Keratinocyte (primary cell): ENCODE measurements at regions not wholly inside any gene's neighbourhood (a gene's known extent, or its start where the extent isn't known, plus 50 kb on each side); places are given as distances from the start of the nearest gene placed in this dataset.

ENCODE experiments used
- DNase-seq: peaks from one replicate; pipeline ENCODE4 v3.0.0-alpha.2; 2011; ENCODE audit warnings: low read depth, missing footprints, low spot score
- FAIRE-seq: peaks from 2 replicates; lab custom pipeline; 2011; peaks lifted over from hg19 to GRCh38; lab: Jason Lieb, UNC
- H2AFZ ChIP-seq: 2 replicates; pipeline ENCODE4 v1.6.0; 2012; ENCODE audit warnings: low read length, control low read depth, inconsistent platforms; ENCODE audit not compliant: control insufficient read depth
- H3K27ac ChIP-seq: 2 replicates; pipeline ENCODE4 v1.5.1; 2011; ENCODE audit warnings: low read length; ENCODE audit not compliant: control insufficient read depth, insufficient read depth
- H3K27me3 ChIP-seq: 3 replicates; pipeline ENCODE4 v1.6.0; 2011; ENCODE audit warnings: low read length; ENCODE audit not compliant: control insufficient read depth, insufficient read depth; ENCODE audit errors: extremely low read depth
- H3K36me3 ChIP-seq, 2 experiments: 2 replicates in 1 of 2; 3 replicates in 1 of 2; pipeline ENCODE4 v1.5.1; 2011; ENCODE audit warnings: low read length in 2 of 2, mild to moderate bottlenecking in 1 of 2; ENCODE audit not compliant: control insufficient read depth in 2 of 2, insufficient read depth in 2 of 2; ENCODE audit errors: extremely low read depth in 1 of 2
- H3K4me1 ChIP-seq: 3 replicates; pipeline ENCODE4 v1.5.1; 2011; ENCODE audit warnings: low read length; ENCODE audit not compliant: control insufficient read depth, insufficient read depth; ENCODE audit errors: extremely low read depth
- H3K4me2 ChIP-seq: 3 replicates; pipeline ENCODE4 v1.6.0; 2011; ENCODE audit warnings: low read depth, low read length; ENCODE audit not compliant: control insufficient read depth, insufficient read depth; ENCODE audit errors: extremely low read depth
- H3K4me3 ChIP-seq, 3 experiments: fragments of 200-600 bp in 1 of 3; sonication (generic) in 1 of 3; 2 replicates in 2 of 3; 3 replicates in 1 of 3; pipeline ENCODE4 v1.5.1; 2011 to 2016; ENCODE audit warnings: low read length in 3 of 3, mild to moderate bottlenecking in 3 of 3, control low read depth in 2 of 3, inconsistent platforms in 1 of 3, low read depth in 1 of 3, mixed read lengths in 1 of 3, mixed run types in 1 of 3, moderate library complexity in 1 of 3; ENCODE audit not compliant: control insufficient read depth in 2 of 3, insufficient read depth in 2 of 3; ENCODE audit errors: extremely low read depth in 1 of 3
- H3K79me2 ChIP-seq: 2 replicates; pipeline ENCODE4 v1.6.0; 2012; ENCODE audit warnings: low read length; ENCODE audit not compliant: control insufficient read depth, insufficient read depth
- H3K9ac ChIP-seq: 3 replicates; pipeline ENCODE4 v1.6.0; 2011; ENCODE audit warnings: low read length; ENCODE audit not compliant: control insufficient read depth, insufficient read depth; ENCODE audit errors: extremely low read depth
- H3K9me1 ChIP-seq: 3 replicates; pipeline ENCODE4 v1.6.0; 2011; ENCODE audit warnings: low read length; ENCODE audit not compliant: control insufficient read depth, insufficient read depth; ENCODE audit errors: extremely low read depth
- H3K9me3 ChIP-seq: 2 replicates; pipeline ENCODE4 v1.5.1; 2012; ENCODE audit warnings: low read depth, low read length; ENCODE audit not compliant: control insufficient read depth
- H4K20me1 ChIP-seq: 3 replicates; pipeline ENCODE4 v1.6.0; 2011; ENCODE audit warnings: low read length; ENCODE audit not compliant: control insufficient read depth, insufficient read depth; ENCODE audit errors: extremely low read depth
- CTCF ChIP-seq, 3 experiments: IDR thresholded peaks in 1 of 3; conservative IDR thresholded peaks in 1 of 3; optimal IDR thresholded peaks in 1 of 3; 2 replicates in 2 of 3; 3 replicates in 1 of 3; pipeline versions ENCODE3 to v1.5.1; 2011; ENCODE audit warnings: low read length in 3 of 3, mild to moderate bottlenecking in 3 of 3, moderate library complexity in 2 of 3, control low read depth in 1 of 3, inconsistent platforms in 1 of 3; ENCODE audit not compliant: insufficient read depth in 2 of 3; ENCODE audit errors: extremely low read depth in 1 of 3
- EZH2 ChIP-seq: IDR thresholded peaks from one replicate; pipeline ENCODE4 v1.6.1; 2012; ENCODE audit warnings: inconsistent platforms, mild to moderate bottlenecking, low read length, moderate library complexity
- dilution Hi-C: fragments of 300-500 bp; cut with MboI; formaldehyde crosslinking; loops from one replicate; pipeline ENCODE4 v1.7.0; 2020; ENCODE audit warnings: low sequenced_read_pairs; ENCODE audit not compliant: extremely low pct_ligation_motif_present

GRCh38 chr5:28275931-28276330 lies 1237.5 kb upstream of the CDH9 start:
- Histone ChIP-seq H4K20me1 (no peaks in the 10 kb centered on the region), H3K4me1 (no peaks in the 10 kb centered on the region), H3K4me2 (no peak overlapping the region), H2AFZ (no peak overlapping the region), H3K9me1 (no peaks in the 10 kb centered on the region), H3K27me3 (no peaks in the 10 kb centered on the region), H3K36me3 (no peaks in the 10 kb centered on the region), H3K79me2 (no peaks in the 10 kb centered on the region), H3K4me3 (no peak overlapping the region), H3K9me3 (no peaks in the 10 kb centered on the region), H3K9ac (no peak overlapping the region), H3K27ac (no peak overlapping the region)
- FAIRE-seq, result no peak
- dilution Hi-C loops, result no loop called here
- DNase-seq, result no peak
- no peak for TF ChIP-seq EZH2
- TF ChIP-seq CTCF (optimal IDR thresholded peaks at IDR 0.05 in 1 of 3, IDR thresholded peaks at IDR 0.05 in 1 of 3, conservative IDR thresholded peaks at IDR 0.05 in 1 of 3; ENCODE audit: extremely low read depth in 1 of 3, insufficient read depth in 2 of 3, low read length in 3 of 3), result no peak

- Histone ChIP-seq H3K4me1 (no peaks in the 10 kb centered on the region), H3K4me2 (no peak overlapping the region), H3K79me2 (no peaks in the 10 kb centered on the region), H3K4me3 (no peak overlapping the region), H3K9ac (no peak overlapping the region), H3K27ac (no peak overlapping the region), H4K20me1 (no peaks in the 10 kb centered on the region), H3K36me3 (no peaks in the 10 kb centered on the region), H2AFZ (no peak overlapping the region), H3K27me3 (no peaks in the 10 kb centered on the region), H3K9me1 (no peaks in the 10 kb centered on the region), H3K9me3 (no peaks in the 10 kb centered on the region)
- no peak for TF ChIP-seq CTCF (optimal IDR thresholded peaks at IDR 0.05 in 1 of 3, IDR thresholded peaks at IDR 0.05 in 1 of 3, conservative IDR thresholded peaks at IDR 0.05 in 1 of 3; ENCODE audit: extremely low read depth in 1 of 3, insufficient read depth in 2 of 3, low read length in 3 of 3)
- no peak for TF ChIP-seq EZH2
- FAIRE-seq (no peak), DNase-seq (no peak)
- dilution Hi-C loops, result no loop called here
Measured at GRCh38 chr5:28269978-28270377, 1231.6 kb upstream of the CDH9 start.
